ENCODE measurements at regions not wholly inside any gene's neighbourhood (a gene's known extent, or its start where the extent isn't known, plus 50 kb on each side); places are given as distances from the start of the nearest gene placed in this dataset.

DNA sequence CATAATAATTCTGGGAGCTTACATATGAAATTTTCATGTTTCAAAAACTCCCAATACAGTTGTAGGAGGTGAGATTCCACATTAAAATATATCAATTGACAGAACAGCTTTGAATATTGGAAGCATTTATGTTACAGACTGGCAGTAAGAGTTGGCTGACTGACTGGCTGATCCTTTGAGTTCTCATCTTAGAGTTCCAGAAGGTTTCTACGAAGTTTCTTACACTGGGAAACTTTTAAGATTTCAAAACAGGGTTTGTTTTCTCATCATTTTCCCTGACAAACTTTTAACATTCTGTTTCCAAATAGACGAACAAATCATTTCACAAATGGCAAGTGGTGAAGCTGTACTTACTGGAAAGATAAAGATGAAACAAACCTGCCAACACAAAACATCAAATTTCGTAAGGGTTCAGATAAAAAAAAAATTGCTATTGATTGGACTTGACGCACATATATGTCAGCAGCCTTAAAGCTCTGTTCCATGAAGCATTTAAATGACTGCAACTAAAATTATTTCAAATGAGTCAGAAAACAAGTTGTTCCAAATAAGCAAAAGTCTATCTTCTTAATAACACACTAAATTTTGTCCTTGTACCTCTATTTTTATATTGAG lies 243.5 kb downstream of the SUCLA2 start:
- Histone ChIP-seq H3K4me1 (no peaks in the 10 kb centered on the region), H3K36me3 (no peaks in the 10 kb centered on the region), H3K4me3 (no peak overlapping the region), H3K27ac (replicated peaks) (no peak overlapping the region), H3K27me3 (ENCODE audit: low read depth) (no peaks in the 10 kb centered on the region), H3K9me3 (replicated peaks) (peaks cover 5% of the 10 kb centered on the region)
- intact Hi-C loops (cut with micrococcal nuclease), result no loop called here
- no peak for DNase-seq
- TF ChIP-seq, protein P1, sequence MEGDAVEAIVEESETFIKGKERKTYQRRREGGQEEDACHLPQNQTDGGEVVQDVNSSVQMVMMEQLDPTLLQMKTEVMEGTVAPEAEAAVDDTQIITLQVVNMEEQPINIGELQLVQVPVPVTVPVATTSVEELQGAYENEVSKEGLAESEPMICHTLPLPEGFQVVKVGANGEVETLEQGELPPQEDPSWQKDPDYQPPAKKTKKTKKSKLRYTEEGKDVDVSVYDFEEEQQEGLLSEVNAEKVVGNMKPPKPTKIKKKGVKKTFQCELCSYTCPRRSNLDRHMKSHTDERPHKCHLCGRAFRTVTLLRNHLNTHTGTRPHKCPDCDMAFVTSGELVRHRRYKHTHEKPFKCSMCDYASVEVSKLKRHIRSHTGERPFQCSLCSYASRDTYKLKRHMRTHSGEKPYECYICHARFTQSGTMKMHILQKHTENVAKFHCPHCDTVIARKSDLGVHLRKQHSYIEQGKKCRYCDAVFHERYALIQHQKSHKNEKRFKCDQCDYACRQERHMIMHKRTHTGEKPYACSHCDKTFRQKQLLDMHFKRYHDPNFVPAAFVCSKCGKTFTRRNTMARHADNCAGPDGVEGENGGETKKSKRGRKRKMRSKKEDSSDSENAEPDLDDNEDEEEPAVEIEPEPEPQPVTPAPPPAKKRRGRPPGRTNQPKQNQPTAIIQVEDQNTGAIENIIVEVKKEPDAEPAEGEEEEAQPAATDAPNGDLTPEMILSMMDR (IDR thresholded peaks at IDR 0.05; ENCODE audit: borderline replicate concordance), result no peak

DNA sequence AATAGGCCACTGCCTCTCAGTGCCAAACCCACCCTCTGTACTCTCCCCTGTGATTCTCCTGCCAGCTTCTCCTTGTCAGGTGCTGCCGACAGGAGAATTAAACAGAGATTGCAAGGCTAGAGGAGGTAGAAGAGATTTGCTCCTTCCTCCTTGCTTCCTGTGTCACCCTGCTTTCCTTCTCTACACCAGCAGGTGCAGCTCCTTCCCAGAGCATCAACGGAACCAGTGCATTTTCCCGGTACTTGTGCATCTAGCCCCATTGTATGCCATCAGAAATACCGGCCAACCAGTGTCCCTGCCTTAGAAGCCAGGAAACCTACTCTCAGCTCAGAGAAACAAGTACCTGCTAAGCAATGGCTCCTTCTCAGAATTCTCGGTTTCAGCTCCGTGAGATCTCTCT lies 253.2 kb downstream of the SUCLA2 start:
- Histone ChIP-seq H3K4me1 (no peaks in the 10 kb centered on the region), H3K4me3 (no peak overlapping the region), H3K27ac (replicated peaks) (no peak overlapping the region), H3K27me3 (ENCODE audit: low read depth) (peaks cover 6% of the 10 kb centered on the region), H3K36me3 (no peaks in the 10 kb centered on the region), H3K9me3 (replicated peaks) (no peaks in the 10 kb centered on the region)
- DNase-seq, result no peak
- intact Hi-C loops (cut with micrococcal nuclease), result no loop called here
- TF ChIP-seq, protein P1 (IDR thresholded peaks at IDR 0.05; ENCODE audit: borderline replicate concordance), result no peak

DNA sequence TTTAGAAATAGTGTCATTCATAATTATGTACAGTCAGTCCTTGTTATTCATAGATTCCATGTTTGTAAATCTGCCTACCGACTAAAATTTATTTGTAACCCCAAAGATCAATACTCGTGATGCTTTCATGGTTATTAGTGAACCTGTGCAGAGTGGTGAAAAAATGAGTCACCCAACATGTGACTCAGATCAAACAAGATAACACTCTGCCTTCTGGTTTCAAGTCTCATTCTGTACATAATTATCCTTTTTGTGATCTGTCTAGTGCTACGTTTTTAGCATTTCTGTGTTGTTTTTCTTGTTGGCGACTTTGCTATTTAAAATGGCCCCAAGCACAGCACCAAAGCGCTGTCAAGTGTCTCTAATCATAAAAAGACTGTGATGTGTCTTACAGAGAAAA lies 274.7 kb downstream of the SUCLA2 start:
- Histone ChIP-seq H3K36me3 (no peaks in the 10 kb centered on the region), H3K27me3 (ENCODE audit: low read depth) (no peaks in the 10 kb centered on the region), H3K9me3 (replicated peaks) (peaks cover 6% of the 10 kb centered on the region), H3K27ac (replicated peaks) (no peak overlapping the region), H3K4me3 (no peak overlapping the region), H3K4me1 (no peaks in the 10 kb centered on the region)
- no peak for DNase-seq
- TF ChIP-seq, protein P1 (IDR thresholded peaks at IDR 0.05; ENCODE audit: borderline replicate concordance), result no peak
- intact Hi-C loops (cut with micrococcal nuclease), result no loop called here

DNA sequence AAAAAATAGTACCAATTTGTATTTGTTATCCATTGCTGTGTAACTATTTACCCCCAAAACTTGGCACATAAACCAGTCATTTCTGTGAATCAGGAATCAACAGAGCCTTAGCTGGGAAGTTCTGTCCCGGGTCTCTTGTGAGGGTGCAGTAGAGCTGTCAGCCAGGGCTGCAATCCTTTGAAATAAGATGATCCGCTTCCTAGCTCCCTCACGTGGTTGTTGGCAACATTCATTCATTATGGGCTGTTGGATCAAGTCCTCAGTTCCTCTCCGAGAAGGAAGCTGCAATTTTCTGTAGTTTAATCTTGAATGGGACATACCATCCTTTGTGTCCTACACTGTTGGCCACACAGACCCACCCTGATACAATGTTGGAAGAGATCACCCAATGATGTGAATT lies 277.2 kb downstream of the SUCLA2 start:
- intact Hi-C loops (cut with micrococcal nuclease), result no loop called here
- no peak overlapping the region for H3K27ac ChIP-seq (replicated peaks)
- DNase-seq, result no peak
- H3K36me3 ChIP-seq, result no peaks in the 10 kb centered on the region
- H3K4me1 ChIP-seq, result no peaks in the 10 kb centered on the region
- peaks cover 3% of the 10 kb centered on the region for H3K9me3 ChIP-seq (replicated peaks)
- TF ChIP-seq, protein P1 (IDR thresholded peaks at IDR 0.05; ENCODE audit: borderline replicate concordance), result no peak
- no peaks in the 10 kb centered on the region for H3K27me3 ChIP-seq (ENCODE audit: low read depth)
- no peak overlapping the region for H3K4me3 ChIP-seq

DNA sequence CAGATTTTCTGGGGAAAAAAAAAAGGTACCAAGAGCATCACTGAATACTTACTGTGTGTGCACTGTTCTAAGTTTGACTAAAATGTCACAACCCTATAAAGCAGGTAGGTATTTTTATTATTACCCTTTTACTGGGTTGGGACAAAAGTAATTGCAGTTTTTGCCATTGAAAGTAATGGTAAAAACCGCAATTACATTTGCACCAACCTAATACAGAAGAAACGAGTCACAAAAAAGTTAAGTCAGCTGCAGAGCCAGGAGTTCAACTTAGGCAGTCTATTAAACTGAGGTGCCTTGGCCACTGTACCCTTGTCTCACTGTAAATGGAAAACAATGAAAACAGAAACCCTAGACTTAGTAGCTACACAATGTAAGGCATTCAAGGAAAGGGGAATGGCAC lies 281.9 kb downstream of the SUCLA2 start:
- Histone ChIP-seq H3K27me3 (ENCODE audit: low read depth) (no peaks in the 10 kb centered on the region), H3K4me1 (no peaks in the 10 kb centered on the region), H3K36me3 (no peaks in the 10 kb centered on the region), H3K9me3 (replicated peaks) (no peaks in the 10 kb centered on the region), H3K27ac (replicated peaks) (no peak overlapping the region), H3K4me3 (no peak overlapping the region)
- intact Hi-C loops (cut with micrococcal nuclease), result no loop called here
- DNase-seq, result no peak
- TF ChIP-seq, protein P1 (IDR thresholded peaks at IDR 0.05; ENCODE audit: borderline replicate concordance), result no peak

All from left ventricle myocardium inferior (tissue), 1 donor.